Hematopoietic multipotent progenitor cell treated with erythropoietin and hydrocortisone succinate and interleukin-3 and kit ligand, for 4 days (in vitro differentiated cells): ENCODE measurements at regions not wholly inside any gene's neighbourhood (a gene's known extent, or its start where the extent isn't known, plus 50 kb on each side); places are given as distances from the start of the nearest gene placed in this dataset.
"Not testable (repeated sequence)": the region's sequence is repeated elsewhere in the genome, so short reads cannot be mapped to it uniquely, and the experiment has no call there.

Source experiments
- DNase-seq: peaks from one replicate; pipeline ENCODE4 v3.0.0-alpha.2; 2015

DNA sequence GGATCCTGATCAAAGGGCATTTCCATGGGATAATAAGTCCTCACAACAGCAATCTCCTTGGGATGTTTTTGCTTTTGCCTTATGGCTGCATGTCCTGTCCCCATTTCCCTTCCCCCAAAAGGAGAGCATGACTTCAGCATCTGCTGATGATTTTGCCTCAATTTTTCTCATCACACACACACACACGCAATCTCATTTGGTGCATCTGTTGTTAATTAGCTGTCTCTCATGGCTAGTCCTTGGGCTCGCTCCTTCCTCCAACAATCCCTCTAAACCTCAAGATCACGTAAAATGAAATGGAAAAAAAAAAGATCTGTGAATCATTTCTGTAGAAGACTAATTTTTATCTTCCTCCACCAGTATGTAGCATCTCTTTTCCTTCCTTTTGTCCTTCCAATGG lies 153.6 kb downstream of the RBMX2 start:
- no peak for DNase-seq

- no peak for DNase-seq
Observed at GRCh38 chrX:130555757-130556156, 154.0 kb downstream of the RBMX2 start.

DNA sequence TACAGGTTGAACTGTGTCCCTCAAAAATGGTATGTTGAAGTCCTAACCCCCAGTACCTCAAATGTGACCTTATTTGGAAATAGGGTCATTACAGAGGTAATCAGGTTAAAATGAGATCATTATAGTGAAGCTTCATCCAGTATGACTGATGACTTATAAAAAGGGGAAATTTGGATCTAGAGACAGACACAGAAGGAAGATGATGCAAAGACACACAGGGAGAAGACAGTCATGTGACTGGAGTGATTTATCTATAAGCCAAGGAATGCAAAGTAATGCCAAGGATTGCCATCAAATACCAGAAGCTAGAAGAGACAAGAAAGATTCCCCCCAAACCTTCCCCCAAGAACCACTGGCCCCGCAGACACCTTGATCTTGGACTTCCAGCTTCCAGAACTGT lies 155.2 kb downstream of the RBMX2 start:
- no peak for DNase-seq

DNA sequence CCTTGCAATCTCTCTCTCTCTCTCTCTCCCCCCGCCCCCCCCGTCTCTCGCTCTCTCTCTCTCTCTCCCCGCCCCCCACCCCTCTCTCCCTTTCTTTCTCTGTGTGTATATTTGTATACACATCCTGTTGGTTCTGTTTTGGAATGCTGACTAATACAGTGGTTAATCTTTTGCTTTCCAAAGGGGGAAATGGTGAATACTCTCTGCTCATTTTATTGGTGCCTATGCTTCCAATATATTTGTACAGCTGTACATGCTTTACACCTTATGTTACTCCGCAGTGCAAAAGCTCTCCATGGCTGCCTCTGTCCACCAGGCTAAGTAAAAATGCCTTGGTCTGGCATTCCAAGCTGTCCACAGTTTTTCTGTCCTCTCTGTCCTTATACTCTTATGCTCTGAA lies 158.8 kb downstream of the RBMX2 start:
- no peak for DNase-seq

GRCh38 chrX:130561930-130562329 lies 160.1 kb downstream of the RBMX2 start:
- no peak for DNase-seq

DNA sequence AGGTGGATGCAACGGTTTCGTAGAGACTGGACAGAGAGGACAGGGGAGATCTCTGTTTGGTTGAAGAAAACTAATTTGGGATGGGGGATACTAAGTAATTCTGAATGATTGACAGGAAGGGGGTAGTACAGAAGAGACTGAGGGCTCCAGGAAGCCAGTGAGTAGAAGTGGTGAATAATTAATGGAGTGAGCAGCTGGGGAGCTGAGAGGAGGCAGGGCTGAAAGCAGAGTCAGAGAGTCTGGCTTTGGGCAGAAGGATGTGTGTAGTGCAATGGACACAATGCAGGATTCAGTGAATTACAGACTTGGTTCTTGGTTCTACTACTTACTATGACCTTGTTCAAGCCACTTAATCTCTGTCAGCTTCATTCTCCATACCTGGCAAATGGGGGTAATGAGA lies 161.7 kb downstream of the RBMX2 start:
- no peak for DNase-seq

- no peak for DNase-seq
Observed at GRCh38 chrX:130566028-130566683, 164.4 kb downstream of the RBMX2 start.

GRCh38 chrX:130573030-130573429 lies 171.2 kb downstream of the RBMX2 start:
- not testable (repeated sequence) for DNase-seq
